HepG2 (cell line): ENCODE measurements at regions not wholly inside any gene's neighbourhood (a gene's known extent, or its start where the extent isn't known, plus 50 kb on each side); places are given as distances from the start of the nearest gene placed in this dataset.
A peak's percentile ranks its signal among the peaks of the same experiment; 100 is the strongest.

Experiments
- ATAC-seq: fragments of 200-7000 bp; cut with Tn5 transposase; 3 replicates; pipeline ENCODE4 v1.9.1; 2020; ENCODE audit warnings: mild to moderate bottlenecking, moderate library complexity
- BruUV-seq: library from RNA; stranded (reverse); fragments of 400-500 nt; replicated peaks from 2 replicates; lab custom pipeline; 2021; lab: Mats Ljungman, UMichigan
- CTCF ChIA-PET: fragments of 300-600 bp; formaldehyde crosslinking; extraction: SDS; loops from one replicate; lab custom pipeline; 2021; ENCODE audit warnings: low total read pairs, inconsistent platforms, low intra/inter-chr PET ratio; lab: Yijun Ruan, JAX
- POLR2A ChIA-PET: fragments of 350-600 bp; sonication (Branson Sonifier 250); formaldehyde crosslinking; loops from one replicate; lab custom pipeline; 2020; ENCODE audit warnings: antibody characterized with exemption, inconsistent platforms; lab: Yijun Ruan, JAX
- DNase-seq: peaks from one replicate; pipeline ENCODE4 v3.0.0-alpha.2; 2015; ENCODE audit warnings: low spot score
- FAIRE-seq: peaks from 3 replicates; lab custom pipeline; 2011; peaks lifted over from hg19 to GRCh38; lab: Jason Lieb, UNC
- H2AFZ ChIP-seq: one replicate; pipeline ENCODE4 v1.6.1; 2011; ENCODE audit warnings: low read length, inconsistent platforms
- H3K27ac ChIP-seq: fragments of 300-600 bp; 3 replicates; pipeline ENCODE4 v1.8.0; 2011; ENCODE audit warnings: mixed run types, mild to moderate bottlenecking, mixed read lengths, low read length, inconsistent platforms; ENCODE audit not compliant: insufficient read depth; ENCODE audit errors: extremely low read length
- H3K27me3 ChIP-seq, 2 experiments: fragments of 200-600 bp in 1 of 2; 2 replicates in 1 of 2; 3 replicates in 1 of 2; pipeline versions ENCODE4 v1.6.0 to v1.8.0; 2011; ENCODE audit warnings: low read length in 2 of 2, mild to moderate bottlenecking in 2 of 2, moderate library complexity in 2 of 2, inconsistent platforms in 1 of 2; ENCODE audit not compliant: insufficient read depth in 2 of 2, control insufficient read depth in 1 of 2
- H3K36me3 ChIP-seq, 2 experiments: fragments of 200-600 bp in 1 of 2; replicated peaks in 1 of 2; 2 replicates in 1 of 2; 3 replicates in 1 of 2; pipeline versions ENCODE4 v1.5.1 to v1.8.0; 2011; ENCODE audit warnings: low read length in 2 of 2, inconsistent platforms in 1 of 2; ENCODE audit not compliant: insufficient read depth in 2 of 2, control insufficient read depth in 1 of 2
- H3K4me1 ChIP-seq: 2 replicates; pipeline ENCODE4 v1.5.1; 2012; ENCODE audit warnings: low read length, inconsistent platforms; ENCODE audit not compliant: insufficient read depth
- H3K4me2 ChIP-seq: 2 replicates; pipeline ENCODE4 v1.6.0; 2011; ENCODE audit warnings: low read depth, low read length, inconsistent platforms
- H3K4me3 ChIP-seq, 3 experiments: fragments of 200-600 bp in 1 of 3; sonication (generic), shearing (Covaris generic) in 1 of 3; replicated peaks in 1 of 3; 2 replicates each; pipeline ENCODE4 v1.5.1; 2011 to 2016; ENCODE audit warnings: low read length in 3 of 3, inconsistent platforms in 2 of 3, low read depth in 2 of 3, mild to moderate bottlenecking in 2 of 3, control low read depth in 1 of 3, mixed read lengths in 1 of 3; ENCODE audit not compliant: insufficient read depth in 1 of 3
- H3K79me2 ChIP-seq: one replicate; pipeline ENCODE4 v1.6.1; 2011; ENCODE audit warnings: low read length, inconsistent platforms; ENCODE audit not compliant: insufficient read depth
- H3K9ac ChIP-seq: 2 replicates; pipeline ENCODE4 v1.6.0; 2011; ENCODE audit warnings: mild to moderate bottlenecking, low read depth, low read length, inconsistent platforms; ENCODE audit not compliant: insufficient read depth
- H3K9me3 ChIP-seq: 2 replicates; pipeline ENCODE4 v1.5.1; 2012; ENCODE audit warnings: mild to moderate bottlenecking, low read length
- H4K20me1 ChIP-seq: 2 replicates; pipeline ENCODE4 v1.6.0; 2011; ENCODE audit warnings: inconsistent platforms, mild to moderate bottlenecking, low read length, moderate library complexity; ENCODE audit not compliant: insufficient read depth
- AHR ChIP-seq: IDR thresholded peaks from 2 replicates; pipeline ENCODE4 v1.6.1; 2018; ENCODE audit warnings: missing genetic modification reagents, missing compliant biosample characterization
- BCL6 ChIP-seq: IDR thresholded peaks from 2 replicates; pipeline ENCODE4 v1.6.1; 2016; ENCODE audit warnings: missing genetic modification reagents, missing compliant biosample characterization
- ELF3 ChIP-seq: IDR thresholded peaks from 2 replicates; pipeline ENCODE4 v1.6.1; 2016; ENCODE audit warnings: missing genetic modification reagents, missing compliant biosample characterization
- ETV5 ChIP-seq: IDR thresholded peaks from 2 replicates; pipeline ENCODE4 v1.6.1; 2018; ENCODE audit warnings: missing biosample characterization, missing genetic modification reagents, inconsistent platforms, borderline replicate concordance
- FOXP1 ChIP-seq, 2 experiments: fragments of 450-650 bp in 1 of 2; IDR thresholded peaks; 2 replicates each; pipeline ENCODE4 v1.6.1; 2017 to 2018; ENCODE audit warnings: antibody characterized with exemption in 1 of 2
- HNF4A ChIP-seq: sonication (generic); formaldehyde crosslinking; IDR thresholded peaks from 2 replicates; pipeline ENCODE4 v1.4.0; 2020; ENCODE audit warnings: missing genetic modification reagents
- MAFG ChIP-seq: sonication (generic); formaldehyde crosslinking; IDR thresholded peaks from 2 replicates; pipeline ENCODE4 v1.5.1; 2020; ENCODE audit warnings: mild to moderate bottlenecking, missing genetic modification reagents
- NR2F6 ChIP-seq, 2 experiments: IDR thresholded peaks; 2 replicates each; pipeline ENCODE4 v1.6.1; 2016; ENCODE audit warnings: antibody characterized with exemption in 1 of 2, mild to moderate bottlenecking in 1 of 2
- RARA ChIP-seq: IDR thresholded peaks from 2 replicates; pipeline ENCODE4 v1.6.1; 2016; ENCODE audit warnings: missing genetic modification reagents, missing compliant biosample characterization
- RXRA ChIP-seq: sonication (generic); formaldehyde crosslinking; IDR thresholded peaks from 2 replicates; pipeline ENCODE4 v1.5.1; 2020; ENCODE audit warnings: missing genetic modification reagents
- RXRB ChIP-seq: IDR thresholded peaks from 2 replicates; pipeline ENCODE4 v1.6.1; 2016; ENCODE audit warnings: borderline replicate concordance, missing genetic modification reagents, missing compliant biosample characterization
- ZNF124 ChIP-seq: sonication (generic); formaldehyde crosslinking; IDR thresholded peaks from 2 replicates; pipeline ENCODE4 v1.4.0; 2020; ENCODE audit warnings: missing genetic modification reagents
- ZNF274 ChIP-seq: sonication (generic); formaldehyde crosslinking; IDR thresholded peaks from 2 replicates; pipeline ENCODE4 v1.5.1; 2020; ENCODE audit warnings: mild to moderate bottlenecking, missing genetic modification reagents
- WGBS: methylation state at CpG from one replicate; pipeline ENCODE4 v1.1.6; 2017; ENCODE audit warnings: low lambda C conversion rate; 5-methylcytosine and 5-hydroxymethylcytosine counted together
- in situ Hi-C: cut with HindIII; loops from 2 replicates; pipeline ENCODE4 v1.10.0; 2017; ENCODE audit warnings: low pct_unique_long_range_greater_than_20kb; ENCODE audit not compliant: extremely low pct_ligation_motif_present
- intact Hi-C: fragments of 100-400 bp; cut with micrococcal nuclease; formaldehyde crosslinking; loops from one replicate; pipeline ENCODE4 v1.10.0; 2022; ENCODE audit not compliant: unreplicated experiment
- TF ChIP-seq, protein P1 (sequence below): sonication (generic); formaldehyde crosslinking; IDR thresholded peaks from 2 replicates; pipeline ENCODE4 v1.4.0; 2020; ENCODE audit warnings: missing genetic modification reagents
- TF ChIP-seq, protein P2 (sequence below): IDR thresholded peaks from 2 replicates; pipeline ENCODE4 v1.6.1; 2016
- TF ChIP-seq, protein P3 (sequence below), 2 experiments: sonication (generic) in 1 of 2; formaldehyde crosslinking in 1 of 2; IDR thresholded peaks; 2 replicates each; pipeline versions ENCODE4 v1.4.0 to v1.6.1; 2016 to 2020; ENCODE audit warnings: borderline replicate concordance in 1 of 2, low read depth in 1 of 2, mild to moderate bottlenecking in 1 of 2, missing genetic modification reagents in 1 of 2

DNA sequence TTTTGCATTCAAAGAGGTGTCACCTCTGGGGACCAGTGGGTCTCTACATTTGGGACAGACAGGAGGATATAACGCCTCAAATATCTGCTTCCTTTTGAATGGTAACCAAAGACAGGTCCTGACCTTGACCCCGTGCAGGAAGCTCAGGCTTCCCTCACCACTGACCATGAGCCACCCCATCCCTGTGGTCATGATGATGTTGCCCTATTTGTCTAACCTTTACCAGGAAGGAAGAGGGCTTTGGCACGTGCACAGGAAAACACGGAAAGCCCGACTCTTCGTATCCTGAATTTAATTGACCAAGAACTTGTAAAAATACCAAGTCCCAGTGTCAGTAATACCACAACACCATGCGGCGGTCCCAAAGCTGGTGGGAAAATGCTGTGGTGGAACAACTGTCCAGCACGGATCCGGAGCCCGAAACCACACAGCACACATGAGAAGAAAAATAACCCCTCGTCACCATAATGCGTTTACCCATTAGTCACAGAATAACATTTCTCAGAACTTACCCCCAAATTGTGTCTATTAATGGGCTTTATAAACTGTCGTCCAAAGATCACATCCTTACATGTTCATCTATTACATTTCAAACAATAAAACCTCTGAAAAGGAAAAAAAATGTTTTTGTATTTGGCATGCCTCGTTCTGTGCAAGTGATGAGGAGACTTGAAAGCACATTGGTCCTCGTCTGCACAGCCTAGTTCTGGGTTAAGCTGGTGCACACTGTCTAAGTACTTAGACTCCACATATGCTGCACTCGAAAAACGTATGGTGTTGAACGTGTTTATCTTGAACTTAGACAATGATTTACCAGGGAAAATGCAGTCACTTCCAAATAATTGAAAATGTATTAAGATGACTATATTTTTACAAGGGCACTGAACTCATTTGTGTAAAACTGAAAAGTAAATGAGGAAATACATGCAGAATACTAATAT lies 118.9 kb upstream of the IGF1R start:
- 17% methylated on average over 19 of the region's 19 CpGs for WGBS
- H2AFZ ChIP-seq: no peak overlapping the region
- intact Hi-C loops (no loop called here), in situ Hi-C loops (no loop called here)
- H3K4me3 ChIP-seq: no peak overlapping the region
- ChIA-PET POLR2A (no interaction called here), CTCF (no interaction called here)
- peaks cover 0 to 23% of the 10 kb centered on the region in 2 experiments; a peak in 2 of 5 replicates for H3K27me3 ChIP-seq
- ATAC-seq (peak; percentile 44; the same call in 2 of the 3 replicates), DNase-seq (peak; percentile 18), FAIRE-seq (no peak)
- H3K36me3 ChIP-seq: no peaks in the 10 kb centered on the region
- no peak overlapping the region for H3K27ac ChIP-seq
- H3K4me1 ChIP-seq: peaks cover 51% of the 10 kb centered on the region
- H4K20me1 ChIP-seq: no peaks in the 10 kb centered on the region
- H3K9ac ChIP-seq: no peak overlapping the region
- no peaks in the 10 kb centered on the region for H3K9me3 ChIP-seq
- no TSS peak for BruUV-seq
- no peak overlapping the region; the same call in 1 of the 2 replicates for H3K4me2 ChIP-seq
- H3K79me2 ChIP-seq: no peaks in the 10 kb centered on the region
- TF ChIP-seq, protein P1, sequence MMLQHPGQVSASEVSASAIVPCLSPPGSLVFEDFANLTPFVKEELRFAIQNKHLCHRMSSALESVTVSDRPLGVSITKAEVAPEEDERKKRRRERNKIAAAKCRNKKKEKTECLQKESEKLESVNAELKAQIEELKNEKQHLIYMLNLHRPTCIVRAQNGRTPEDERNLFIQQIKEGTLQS (CRISPR knock-in tag): no peak
- TF ChIP-seq BCL6 (CRISPR knock-in tag): peak; percentile 37; the same call in 1 of the 2 replicates
- TF ChIP-seq, protein P2, sequence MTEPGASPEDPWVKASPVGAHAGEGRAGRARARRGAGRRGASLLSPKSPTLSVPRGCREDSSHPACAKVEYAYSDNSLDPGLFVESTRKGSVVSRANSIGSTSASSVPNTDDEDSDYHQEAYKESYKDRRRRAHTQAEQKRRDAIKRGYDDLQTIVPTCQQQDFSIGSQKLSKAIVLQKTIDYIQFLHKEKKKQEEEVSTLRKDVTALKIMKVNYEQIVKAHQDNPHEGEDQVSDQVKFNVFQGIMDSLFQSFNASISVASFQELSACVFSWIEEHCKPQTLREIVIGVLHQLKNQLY (CRISPR knock-in tag): peak; percentile 39; the same call in 1 of the 2 replicates
- TF ChIP-seq ZNF274 (CRISPR knock-in tag): no peak
- TF ChIP-seq ELF3: 0 out of 2 replicates have a peak, but pooled peaks have one; percentile 44
- peak; percentile 95 for TF ChIP-seq RARA
- peak; percentile 67 for TF ChIP-seq NR2F6 (IDR thresholded peaks at IDR 0.05)
- TF ChIP-seq NR2F6 (CRISPR knock-in tag; IDR thresholded peaks at IDR 0.05): peak; percentile 81
- TF ChIP-seq AHR: no peak
- TF ChIP-seq FOXP1 (IDR thresholded peaks at IDR 0.05): no peak
- peak; percentile 36; the same call in 1 of the 2 replicates for TF ChIP-seq FOXP1 (CRISPR knock-in tag; IDR thresholded peaks at IDR 0.05)
- peak; percentile 27; the same call in 1 of the 2 replicates for TF ChIP-seq HNF4A (CRISPR knock-in tag)
- TF ChIP-seq ZNF124 (CRISPR knock-in tag): no peak
- TF ChIP-seq, protein P3, sequence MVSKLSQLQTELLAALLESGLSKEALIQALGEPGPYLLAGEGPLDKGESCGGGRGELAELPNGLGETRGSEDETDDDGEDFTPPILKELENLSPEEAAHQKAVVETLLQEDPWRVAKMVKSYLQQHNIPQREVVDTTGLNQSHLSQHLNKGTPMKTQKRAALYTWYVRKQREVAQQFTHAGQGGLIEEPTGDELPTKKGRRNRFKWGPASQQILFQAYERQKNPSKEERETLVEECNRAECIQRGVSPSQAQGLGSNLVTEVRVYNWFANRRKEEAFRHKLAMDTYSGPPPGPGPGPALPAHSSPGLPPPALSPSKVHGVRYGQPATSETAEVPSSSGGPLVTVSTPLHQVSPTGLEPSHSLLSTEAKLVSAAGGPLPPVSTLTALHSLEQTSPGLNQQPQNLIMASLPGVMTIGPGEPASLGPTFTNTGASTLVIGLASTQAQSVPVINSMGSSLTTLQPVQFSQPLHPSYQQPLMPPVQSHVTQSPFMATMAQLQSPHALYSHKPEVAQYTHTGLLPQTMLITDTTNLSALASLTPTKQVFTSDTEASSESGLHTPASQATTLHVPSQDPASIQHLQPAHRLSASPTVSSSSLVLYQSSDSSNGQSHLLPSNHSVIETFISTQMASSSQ (IDR thresholded peaks at IDR 0.05; ENCODE audit: low read depth): 0 out of 2 replicates have a peak, but pooled peaks have one; percentile 32
- TF ChIP-seq, protein P3 (CRISPR knock-in tag; IDR thresholded peaks at IDR 0.05; ENCODE audit: borderline replicate concordance): no peak
- peak; percentile 63 for TF ChIP-seq ETV5 (CRISPR knock-in tag)
- TF ChIP-seq MAFG (CRISPR knock-in tag): no peak
- peak; percentile 35; the same call in 1 of the 2 replicates for TF ChIP-seq RXRA
- TF ChIP-seq RXRB: peak; percentile 62
